ENCODE measurements at regions not wholly inside any gene's neighbourhood (a gene's known extent, or its start where the extent isn't known, plus 50 kb on each side); places are given as distances from the start of the nearest gene placed in this dataset.

DNA sequence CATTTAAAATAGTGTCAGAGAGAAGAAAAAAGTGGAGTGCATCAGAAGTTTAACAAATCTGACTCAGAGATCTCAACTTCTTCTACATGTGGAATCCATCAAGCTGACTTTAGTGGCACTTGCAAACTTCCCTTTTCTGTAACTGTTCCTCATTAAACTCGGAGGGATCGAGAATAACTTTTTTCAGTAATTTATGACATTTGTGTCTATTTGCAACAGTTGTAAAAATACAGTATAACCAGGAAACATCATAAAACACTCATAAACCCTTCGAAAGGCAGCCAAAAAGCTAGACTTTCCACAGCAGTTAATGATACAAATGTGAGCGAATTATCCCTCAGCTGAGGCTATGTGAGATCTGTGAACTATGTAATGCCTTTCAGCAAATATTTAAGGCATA lies 1936.8 kb upstream of the SEL1L start:
- no peak for TF ChIP-seq ZFX (IDR thresholded peaks at IDR 0.05; ENCODE audit: borderline replicate concordance)
- TF ChIP-seq, protein P1, sequence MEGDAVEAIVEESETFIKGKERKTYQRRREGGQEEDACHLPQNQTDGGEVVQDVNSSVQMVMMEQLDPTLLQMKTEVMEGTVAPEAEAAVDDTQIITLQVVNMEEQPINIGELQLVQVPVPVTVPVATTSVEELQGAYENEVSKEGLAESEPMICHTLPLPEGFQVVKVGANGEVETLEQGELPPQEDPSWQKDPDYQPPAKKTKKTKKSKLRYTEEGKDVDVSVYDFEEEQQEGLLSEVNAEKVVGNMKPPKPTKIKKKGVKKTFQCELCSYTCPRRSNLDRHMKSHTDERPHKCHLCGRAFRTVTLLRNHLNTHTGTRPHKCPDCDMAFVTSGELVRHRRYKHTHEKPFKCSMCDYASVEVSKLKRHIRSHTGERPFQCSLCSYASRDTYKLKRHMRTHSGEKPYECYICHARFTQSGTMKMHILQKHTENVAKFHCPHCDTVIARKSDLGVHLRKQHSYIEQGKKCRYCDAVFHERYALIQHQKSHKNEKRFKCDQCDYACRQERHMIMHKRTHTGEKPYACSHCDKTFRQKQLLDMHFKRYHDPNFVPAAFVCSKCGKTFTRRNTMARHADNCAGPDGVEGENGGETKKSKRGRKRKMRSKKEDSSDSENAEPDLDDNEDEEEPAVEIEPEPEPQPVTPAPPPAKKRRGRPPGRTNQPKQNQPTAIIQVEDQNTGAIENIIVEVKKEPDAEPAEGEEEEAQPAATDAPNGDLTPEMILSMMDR (IDR thresholded peaks at IDR 0.05): no peak
- no peak overlapping the region for H3K27ac ChIP-seq

DNA sequence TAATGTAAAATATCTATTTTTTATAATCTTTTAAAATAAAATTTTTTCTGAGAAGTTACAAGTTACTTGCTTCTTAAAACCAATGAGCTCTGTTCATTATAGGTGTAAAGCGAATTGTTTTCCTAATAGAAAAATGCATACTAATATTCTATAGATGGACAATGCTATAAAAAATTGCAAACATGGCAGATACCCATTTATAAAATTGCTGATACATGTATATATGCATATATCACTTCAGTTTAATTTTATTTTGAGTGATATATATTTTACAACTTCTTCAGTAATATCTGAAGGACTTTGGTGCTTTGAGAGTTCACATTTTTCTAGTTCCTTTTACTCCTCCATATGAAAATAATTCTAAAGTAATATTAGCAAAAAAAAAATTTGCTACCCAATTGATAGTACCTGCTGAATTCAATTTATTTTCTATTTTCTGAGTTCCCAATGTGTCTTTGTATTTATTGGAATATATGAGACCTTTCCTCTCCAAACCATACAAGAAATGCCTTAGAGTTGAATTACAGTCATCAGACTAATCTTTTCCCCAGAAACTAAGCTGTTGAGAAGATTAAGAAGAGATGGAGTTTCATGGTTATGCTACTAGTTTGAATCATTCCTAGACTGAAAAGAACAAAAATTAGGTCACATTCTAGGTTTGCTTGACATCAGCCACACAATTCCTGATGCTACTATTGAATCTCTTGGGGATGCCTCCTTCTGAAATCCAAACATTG lies 1937.5 kb upstream of the SEL1L start:
- H3K27ac ChIP-seq: no peak overlapping the region
- TF ChIP-seq, protein P1 (IDR thresholded peaks at IDR 0.05): no peak
- no peak for TF ChIP-seq ZFX (IDR thresholded peaks at IDR 0.05; ENCODE audit: borderline replicate concordance)

DNA sequence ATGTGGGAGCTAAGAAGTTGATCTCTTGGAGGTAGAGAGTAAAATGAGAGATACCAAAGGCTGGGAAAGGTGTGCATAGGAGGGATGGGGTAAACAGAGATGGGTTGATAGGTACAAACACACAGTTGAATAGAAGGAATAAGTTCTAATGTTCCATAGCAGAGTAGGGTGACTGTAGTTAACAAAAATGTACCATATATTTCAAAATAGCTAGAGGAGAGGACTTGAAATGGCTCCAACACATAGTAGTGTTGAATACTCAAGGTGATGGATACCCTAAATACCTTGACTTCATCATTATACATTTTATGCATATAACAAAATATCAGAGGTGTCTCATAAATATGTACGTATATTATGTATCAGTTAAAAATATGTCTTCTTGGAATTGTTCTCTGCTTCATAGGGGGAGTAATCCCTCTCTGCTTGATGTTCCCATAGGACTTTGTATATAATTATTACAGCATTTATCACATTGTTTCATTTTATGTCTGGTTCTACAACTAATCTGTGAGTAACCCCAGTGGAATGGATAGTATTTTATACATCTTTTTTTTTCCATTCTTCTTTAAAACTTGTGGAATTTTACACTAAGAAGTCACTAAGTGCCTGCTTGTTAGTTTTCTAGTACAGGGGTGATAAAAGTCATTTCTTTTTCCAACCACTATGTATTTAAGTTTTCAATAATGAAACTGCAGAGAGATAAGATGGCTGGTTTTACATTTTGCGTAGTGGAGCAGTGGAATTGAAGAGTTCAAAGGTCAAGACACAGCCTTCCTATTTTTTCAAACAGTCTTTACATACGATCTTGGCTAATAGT lies 1940.0 kb upstream of the SEL1L start:
- TF ChIP-seq, protein P1 (IDR thresholded peaks at IDR 0.05): no peak
- TF ChIP-seq ZFX (IDR thresholded peaks at IDR 0.05; ENCODE audit: borderline replicate concordance): no peak

DNA sequence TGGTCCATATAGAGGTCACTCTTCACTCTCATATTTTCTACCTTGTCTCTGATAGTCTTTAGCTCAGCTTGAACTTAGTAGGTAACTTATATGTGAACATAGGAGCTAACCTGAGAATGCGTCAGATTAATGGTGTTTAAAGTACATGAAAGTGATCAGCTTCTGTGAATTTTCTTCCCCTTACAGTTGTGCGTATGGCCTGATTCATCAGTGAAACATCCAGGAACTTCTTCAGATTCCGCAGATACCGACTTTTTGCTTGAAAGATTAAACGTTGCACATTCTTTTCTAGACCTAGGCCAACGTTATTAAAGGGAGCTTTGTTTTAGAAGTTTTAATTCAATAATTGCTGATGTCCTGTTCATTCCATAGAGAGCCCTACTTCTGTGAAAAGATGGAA lies 1945.1 kb upstream of the SEL1L start:
- H3K27ac ChIP-seq: no peak overlapping the region
- TF ChIP-seq, protein P1 (IDR thresholded peaks at IDR 0.05): no peak
- no peak for TF ChIP-seq ZFX (IDR thresholded peaks at IDR 0.05; ENCODE audit: borderline replicate concordance)

More for the DNA sequence above, 1940.0 kb upstream of the SEL1L start:
- H3K27ac ChIP-seq: no peak overlapping the region

DNA sequence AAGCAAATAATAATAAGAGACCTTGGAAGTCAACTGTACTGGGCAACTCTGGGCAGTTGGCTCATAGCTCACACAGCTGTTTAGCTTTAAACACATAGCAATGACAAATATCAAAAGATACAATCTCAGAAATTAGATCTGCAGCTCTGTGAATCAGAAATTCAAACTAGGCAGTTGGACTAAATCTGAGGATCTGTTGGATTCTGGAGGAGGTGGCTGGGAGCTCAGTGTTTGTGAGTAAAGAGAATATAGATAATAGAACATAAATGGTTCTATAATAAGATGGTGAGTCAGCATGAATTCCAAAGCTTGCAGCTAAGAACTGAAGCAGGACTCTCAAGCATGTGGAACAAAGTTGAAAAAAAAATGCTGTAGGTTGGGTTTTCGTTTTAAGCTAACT lies 1949.4 kb upstream of the SEL1L start:
- no peak for TF ChIP-seq ZFX (IDR thresholded peaks at IDR 0.05; ENCODE audit: borderline replicate concordance)
- TF ChIP-seq, protein P1 (IDR thresholded peaks at IDR 0.05): no peak
- no peak overlapping the region for H3K27ac ChIP-seq

DNA sequence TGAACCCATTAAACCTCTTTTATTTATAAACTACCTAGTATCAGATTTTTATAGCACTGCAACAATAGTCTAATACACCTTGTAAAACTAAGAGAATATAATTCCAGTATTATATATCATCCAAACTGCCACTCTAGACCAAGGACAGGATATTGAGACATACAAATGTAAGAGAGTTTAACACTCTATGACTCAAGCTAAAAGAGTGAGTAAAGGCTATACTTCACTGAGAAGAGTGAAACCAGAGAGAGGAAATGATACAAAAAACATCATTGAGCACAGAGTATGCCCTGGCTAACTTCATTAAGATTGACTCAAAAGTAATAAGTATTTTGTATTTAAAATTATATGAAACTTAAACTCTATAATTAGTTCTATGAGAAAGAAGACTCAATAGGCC lies 1951.9 kb upstream of the SEL1L start:
- H3K27ac ChIP-seq: no peak overlapping the region
- no peak for TF ChIP-seq ZFX (IDR thresholded peaks at IDR 0.05; ENCODE audit: borderline replicate concordance)
- TF ChIP-seq, protein P1 (IDR thresholded peaks at IDR 0.05): no peak

DNA sequence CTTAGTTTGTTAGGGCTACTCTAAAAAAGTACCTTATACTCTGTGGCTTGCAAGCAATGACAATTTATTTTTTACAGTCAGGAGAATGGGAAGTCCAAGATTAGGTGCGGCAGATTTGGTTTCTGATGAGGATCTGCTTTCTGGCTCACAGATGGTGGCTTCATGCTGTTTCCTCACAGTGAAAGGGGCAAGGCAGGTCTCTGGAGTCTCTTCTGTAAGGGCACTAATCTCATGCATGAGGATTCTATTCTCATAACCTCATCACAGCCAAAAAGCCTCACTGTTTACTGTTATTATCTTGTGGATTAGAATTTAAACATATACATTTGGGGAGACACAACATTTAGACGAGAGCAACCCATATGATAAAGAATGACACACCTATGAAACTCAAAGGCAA lies 1957.4 kb upstream of the SEL1L start:
- H3K27ac ChIP-seq: no peak overlapping the region
- TF ChIP-seq, protein P1 (IDR thresholded peaks at IDR 0.05): no peak
- no peak for TF ChIP-seq ZFX (IDR thresholded peaks at IDR 0.05; ENCODE audit: borderline replicate concordance)

Data from 22Rv1 (cell line).